Ishikawa (cell line): ENCODE measurements at regions not wholly inside any gene's neighbourhood (a gene's known extent, or its start where the extent isn't known, plus 50 kb on each side); places are given as distances from the start of the nearest gene placed in this dataset.

Experiments
- CREB1 ChIP-seq: IDR thresholded peaks from 2 replicates; pipeline ENCODE4 v1.6.1; 2012; ENCODE audit warnings: low read depth
- TAF1 ChIP-seq: IDR thresholded peaks from 2 replicates; pipeline ENCODE4 v1.6.1; 2012; ENCODE audit warnings: low read depth, mild to moderate bottlenecking
- ZBTB7A ChIP-seq: IDR thresholded peaks from 2 replicates; pipeline ENCODE4 v1.6.1; 2012; ENCODE audit warnings: low read depth
- TF ChIP-seq, protein P1 (sequence below): IDR thresholded peaks from 2 replicates; pipeline ENCODE4 v1.6.1; 2012; ENCODE audit warnings: low read depth, mild to moderate bottlenecking

DNA sequence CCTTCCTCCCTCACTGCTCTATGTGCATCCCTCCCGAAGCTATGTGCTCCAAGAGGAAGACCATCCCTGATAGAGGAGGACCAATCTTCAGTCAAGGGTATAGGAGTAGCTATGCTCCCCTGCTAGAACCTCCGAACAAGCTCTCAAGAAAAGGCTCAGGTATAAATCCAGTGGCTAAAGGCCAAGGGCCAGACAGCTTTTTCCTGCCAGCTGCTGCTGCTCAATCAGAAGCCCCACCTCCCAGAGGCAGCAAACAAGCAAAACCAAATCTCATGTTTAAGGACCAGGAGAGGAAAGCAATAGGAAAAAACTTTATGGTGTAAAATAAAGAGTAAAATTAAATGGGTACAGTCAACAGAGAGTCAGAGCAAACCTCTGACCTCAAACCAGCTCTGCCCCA is 187.2 kb downstream of the FGFR2 start:
- TF ChIP-seq CREB1 (no peak), TAF1 (no peak), ZBTB7A (no peak)
- TF ChIP-seq, protein P1, sequence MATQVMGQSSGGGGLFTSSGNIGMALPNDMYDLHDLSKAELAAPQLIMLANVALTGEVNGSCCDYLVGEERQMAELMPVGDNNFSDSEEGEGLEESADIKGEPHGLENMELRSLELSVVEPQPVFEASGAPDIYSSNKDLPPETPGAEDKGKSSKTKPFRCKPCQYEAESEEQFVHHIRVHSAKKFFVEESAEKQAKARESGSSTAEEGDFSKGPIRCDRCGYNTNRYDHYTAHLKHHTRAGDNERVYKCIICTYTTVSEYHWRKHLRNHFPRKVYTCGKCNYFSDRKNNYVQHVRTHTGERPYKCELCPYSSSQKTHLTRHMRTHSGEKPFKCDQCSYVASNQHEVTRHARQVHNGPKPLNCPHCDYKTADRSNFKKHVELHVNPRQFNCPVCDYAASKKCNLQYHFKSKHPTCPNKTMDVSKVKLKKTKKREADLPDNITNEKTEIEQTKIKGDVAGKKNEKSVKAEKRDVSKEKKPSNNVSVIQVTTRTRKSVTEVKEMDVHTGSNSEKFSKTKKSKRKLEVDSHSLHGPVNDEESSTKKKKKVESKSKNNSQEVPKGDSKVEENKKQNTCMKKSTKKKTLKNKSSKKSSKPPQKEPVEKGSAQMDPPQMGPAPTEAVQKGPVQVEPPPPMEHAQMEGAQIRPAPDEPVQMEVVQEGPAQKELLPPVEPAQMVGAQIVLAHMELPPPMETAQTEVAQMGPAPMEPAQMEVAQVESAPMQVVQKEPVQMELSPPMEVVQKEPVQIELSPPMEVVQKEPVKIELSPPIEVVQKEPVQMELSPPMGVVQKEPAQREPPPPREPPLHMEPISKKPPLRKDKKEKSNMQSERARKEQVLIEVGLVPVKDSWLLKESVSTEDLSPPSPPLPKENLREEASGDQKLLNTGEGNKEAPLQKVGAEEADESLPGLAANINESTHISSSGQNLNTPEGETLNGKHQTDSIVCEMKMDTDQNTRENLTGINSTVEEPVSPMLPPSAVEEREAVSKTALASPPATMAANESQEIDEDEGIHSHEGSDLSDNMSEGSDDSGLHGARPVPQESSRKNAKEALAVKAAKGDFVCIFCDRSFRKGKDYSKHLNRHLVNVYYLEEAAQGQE, result no peak
